ENCODE measurements at regions not wholly inside any gene's neighbourhood (a gene's known extent, or its start where the extent isn't known, plus 50 kb on each side); places are given as distances from the start of the nearest gene placed in this dataset.

DNA sequence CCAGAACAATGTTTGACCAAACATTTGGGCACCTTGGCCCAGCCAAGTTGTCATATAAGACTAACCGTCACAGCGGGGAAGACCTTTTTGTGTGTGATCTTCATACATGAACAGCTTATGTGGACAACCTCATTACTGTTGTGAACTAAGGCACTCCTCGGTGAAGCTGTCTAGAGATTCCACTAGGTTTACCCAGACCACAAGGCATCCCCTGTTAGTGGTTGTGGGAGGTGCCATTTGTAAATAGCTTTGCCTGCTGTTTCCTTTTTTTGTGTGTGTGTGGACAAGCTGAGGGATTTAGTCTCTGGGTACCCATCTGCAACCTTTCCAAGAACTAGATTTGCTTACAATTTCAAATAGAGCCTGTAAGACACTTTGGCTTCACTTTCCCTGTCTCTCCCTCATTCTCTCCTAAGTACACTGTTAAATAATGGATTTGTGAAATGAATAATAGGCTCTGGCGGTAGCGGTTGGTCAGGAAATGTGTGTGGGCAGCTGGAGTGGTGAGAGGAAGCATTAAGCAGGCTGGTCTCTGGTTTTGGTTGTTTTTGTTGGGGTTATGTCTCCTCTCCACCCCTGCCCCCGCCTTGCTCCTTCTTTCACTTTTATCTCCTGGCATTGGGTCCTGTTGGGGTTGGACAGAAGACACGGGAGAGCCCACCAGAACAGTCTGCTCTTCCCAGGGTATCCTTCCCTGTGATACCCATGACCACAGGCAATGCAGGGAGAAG lies 727.6 kb downstream of the VRK1 start:
- no peak for DNase-seq (ENCODE audit: low read depth)

DNA sequence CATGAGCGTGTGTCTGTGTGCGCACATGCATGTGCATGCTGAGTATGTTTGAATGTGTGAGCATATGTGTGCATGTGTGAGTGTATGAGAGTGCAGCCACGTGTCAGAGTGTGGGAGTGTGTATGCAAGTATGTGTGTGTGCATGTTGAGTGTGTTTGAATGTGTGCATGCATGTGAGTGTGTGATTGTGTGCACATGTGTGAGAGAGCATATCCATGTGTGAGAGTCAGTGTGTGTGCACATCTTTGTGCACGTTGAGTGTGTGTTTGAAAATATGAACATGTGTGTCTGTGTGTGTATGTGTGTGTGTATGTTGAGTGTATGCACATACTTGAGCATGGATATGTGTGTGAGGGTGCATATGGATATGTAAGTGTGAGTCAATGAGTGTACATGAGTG lies 730.8 kb downstream of the VRK1 start:
- no peak for DNase-seq (ENCODE audit: low read depth)

- DNase-seq (ENCODE audit: low read depth), result no peak
Measured at GRCh38 chr14:97532052-97532451, 734.9 kb downstream of the VRK1 start.

- DNase-seq (ENCODE audit: low read depth), result no peak
Measured at GRCh38 chr14:97536421-97536820, 739.2 kb downstream of the VRK1 start.

GRCh38 chr14:97538749-97539410 lies 741.7 kb downstream of the VRK1 start:
- no peak for DNase-seq (ENCODE audit: low read depth)

GRCh38 chr14:97539411-97539795 lies 742.2 kb downstream of the VRK1 start:
- DNase-seq (ENCODE audit: low read depth), result no peak

DNA sequence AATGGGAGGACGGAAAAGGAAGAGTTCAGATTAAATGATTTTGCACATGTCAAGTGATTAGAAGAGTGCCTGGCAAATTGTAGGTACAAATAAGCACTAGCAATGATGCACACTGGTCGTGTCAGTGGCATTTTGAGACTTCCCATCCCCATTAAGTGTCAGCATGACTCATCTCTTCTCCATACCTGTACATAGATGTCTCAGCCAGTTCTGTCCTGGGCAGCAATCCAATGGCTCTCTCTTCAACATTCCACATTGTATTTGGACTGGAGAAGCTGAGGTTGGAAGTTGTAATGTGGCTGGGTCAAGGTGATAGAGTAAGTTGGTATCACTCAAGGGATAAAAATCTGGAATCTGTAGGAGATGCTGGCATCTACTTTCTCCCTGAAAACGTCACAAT lies 742.7 kb downstream of the VRK1 start:
- DNase-seq (ENCODE audit: low read depth), result no peak

DNA sequence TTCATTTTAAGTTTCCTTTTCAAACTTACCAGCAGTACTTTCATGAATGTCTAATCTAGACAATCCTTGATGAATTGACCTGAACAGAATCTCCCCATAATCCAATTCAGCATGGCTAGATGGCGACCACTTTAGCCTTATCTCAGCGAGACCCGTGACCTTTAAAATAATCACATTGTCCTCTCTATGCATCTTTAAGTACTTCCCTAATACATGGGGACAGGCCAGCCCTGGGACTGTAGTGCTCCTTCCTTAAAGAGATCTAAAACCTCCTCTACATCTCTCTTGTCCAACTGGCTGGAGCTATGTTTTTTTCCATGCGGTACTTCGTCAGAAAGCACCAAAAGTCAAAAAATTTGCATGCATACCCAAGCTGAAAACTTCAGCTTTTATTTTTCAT lies 746.0 kb downstream of the VRK1 start:
- no peak for DNase-seq (ENCODE audit: low read depth)

DNA sequence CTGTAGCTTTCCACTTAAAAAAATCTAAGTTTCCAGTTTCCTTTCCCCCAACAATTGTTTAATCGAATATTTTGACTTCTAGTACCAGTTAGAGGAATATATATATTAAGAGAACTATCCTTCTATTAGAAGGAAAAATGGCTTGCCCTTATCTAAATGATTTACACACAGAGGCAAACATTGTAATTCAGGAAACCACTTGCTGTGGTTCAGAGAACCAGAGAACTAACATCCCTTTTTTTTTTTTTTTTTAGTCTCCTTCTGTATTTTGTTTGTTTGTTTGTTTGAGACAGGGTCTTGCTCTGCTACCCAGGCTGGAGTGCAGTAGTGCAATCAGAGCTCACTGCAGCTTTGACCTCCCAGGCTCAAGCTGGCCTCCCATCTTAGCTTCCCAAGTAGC lies 746.6 kb downstream of the VRK1 start:
- DNase-seq (ENCODE audit: low read depth), result no peak

DNA sequence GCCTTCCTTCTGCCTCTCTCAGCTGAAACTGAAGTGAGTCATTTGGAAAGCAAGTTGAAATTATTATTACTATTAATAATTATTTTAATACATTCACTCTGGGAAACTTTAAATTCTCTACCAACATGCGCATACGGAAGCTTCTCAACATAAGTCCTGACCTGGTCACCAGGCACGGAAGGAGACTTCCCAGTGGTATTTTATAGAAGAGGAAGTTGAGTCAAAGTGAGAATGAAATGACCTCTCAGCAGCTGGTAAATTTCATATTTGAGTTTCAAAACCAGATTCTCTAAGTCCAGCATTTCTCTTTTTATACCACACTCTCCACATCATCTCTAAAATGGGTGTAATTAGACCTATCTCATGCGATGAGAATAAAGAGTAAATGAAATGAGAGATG lies 747.4 kb downstream of the VRK1 start:
- DNase-seq (ENCODE audit: low read depth), result no peak

GRCh38 chr14:97546491-97547230 lies 749.5 kb downstream of the VRK1 start:
- DNase-seq (ENCODE audit: low read depth), result no peak

DNA sequence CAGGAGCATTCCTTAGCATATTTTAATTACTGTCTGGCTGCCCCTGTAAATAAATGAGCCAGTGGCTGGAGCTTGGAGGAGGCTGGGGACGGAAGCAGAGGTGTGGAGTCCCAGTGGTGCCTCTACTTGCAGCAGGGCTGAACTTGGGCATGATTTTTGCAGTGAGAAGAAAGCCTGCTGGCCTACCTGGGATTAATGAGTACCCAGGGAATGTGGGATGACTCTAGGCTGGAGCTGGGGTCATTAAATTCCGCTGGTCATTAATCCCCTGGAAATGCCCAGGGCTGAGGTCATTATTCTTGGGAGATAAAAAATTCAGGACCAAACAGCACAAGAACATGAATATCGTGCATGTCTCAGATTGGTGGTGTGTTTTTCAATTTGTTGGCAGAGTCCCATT lies 753.3 kb downstream of the VRK1 start:
- no peak for DNase-seq (ENCODE audit: low read depth)

DNA sequence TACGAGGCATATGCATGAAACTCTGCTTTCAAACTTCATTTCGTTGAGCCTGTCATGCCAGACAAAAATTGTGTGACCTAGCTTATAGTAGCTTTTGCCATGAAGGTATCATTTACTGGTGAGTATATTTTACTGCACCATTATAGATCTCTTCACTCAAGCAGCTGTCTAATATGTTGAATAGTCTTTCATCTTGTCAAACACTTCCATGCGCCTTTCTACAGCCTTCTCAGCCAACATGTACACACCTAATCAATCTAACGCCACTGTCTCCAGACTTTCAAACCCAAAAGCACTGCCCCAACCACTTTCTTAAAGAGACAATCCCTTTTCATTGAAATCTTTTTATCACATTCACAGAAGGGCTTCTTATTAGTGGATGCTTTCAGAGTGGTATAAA lies 757.4 kb downstream of the VRK1 start:
- no peak for DNase-seq (ENCODE audit: low read depth)

DNA sequence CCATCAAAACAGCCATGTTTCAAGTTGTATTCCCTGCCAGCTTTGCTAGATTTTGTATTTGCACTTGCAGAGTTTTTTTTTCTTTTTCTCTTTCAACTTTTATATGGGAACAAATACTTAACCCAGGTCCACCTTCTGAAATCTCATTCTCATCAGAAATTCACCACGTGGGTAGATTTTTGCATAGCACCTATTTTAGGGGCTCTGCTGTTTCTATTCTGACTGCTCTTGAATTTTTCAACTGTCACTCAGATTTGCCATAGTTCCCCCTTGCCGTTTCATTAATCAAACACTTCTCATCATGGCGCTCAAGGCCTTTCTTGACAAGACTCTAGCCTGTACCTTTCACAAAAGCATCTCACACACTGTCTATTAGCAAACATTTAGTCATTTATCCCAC lies 767.2 kb downstream of the VRK1 start:
- DNase-seq (ENCODE audit: low read depth), result no peak

DNA sequence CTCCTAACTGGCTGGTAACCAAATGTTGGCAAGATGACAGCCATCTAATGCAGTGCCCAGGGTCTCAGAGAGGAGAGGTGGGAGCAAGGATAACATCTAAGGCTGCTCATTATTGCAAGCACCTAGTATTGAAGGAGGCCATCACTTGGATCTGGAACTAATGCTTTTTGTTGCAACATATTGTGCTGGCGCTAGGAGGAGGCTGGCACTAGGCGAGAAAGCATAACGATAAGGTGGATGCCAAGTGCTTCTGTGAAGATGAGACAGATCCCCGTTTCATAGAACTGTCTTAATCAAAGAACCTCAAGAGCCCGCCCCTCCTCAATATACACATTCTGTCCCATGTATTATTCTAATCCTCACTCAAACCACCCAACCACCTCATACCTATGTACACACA lies 774.0 kb downstream of the VRK1 start:
- DNase-seq (ENCODE audit: low read depth), result no peak

DNA sequence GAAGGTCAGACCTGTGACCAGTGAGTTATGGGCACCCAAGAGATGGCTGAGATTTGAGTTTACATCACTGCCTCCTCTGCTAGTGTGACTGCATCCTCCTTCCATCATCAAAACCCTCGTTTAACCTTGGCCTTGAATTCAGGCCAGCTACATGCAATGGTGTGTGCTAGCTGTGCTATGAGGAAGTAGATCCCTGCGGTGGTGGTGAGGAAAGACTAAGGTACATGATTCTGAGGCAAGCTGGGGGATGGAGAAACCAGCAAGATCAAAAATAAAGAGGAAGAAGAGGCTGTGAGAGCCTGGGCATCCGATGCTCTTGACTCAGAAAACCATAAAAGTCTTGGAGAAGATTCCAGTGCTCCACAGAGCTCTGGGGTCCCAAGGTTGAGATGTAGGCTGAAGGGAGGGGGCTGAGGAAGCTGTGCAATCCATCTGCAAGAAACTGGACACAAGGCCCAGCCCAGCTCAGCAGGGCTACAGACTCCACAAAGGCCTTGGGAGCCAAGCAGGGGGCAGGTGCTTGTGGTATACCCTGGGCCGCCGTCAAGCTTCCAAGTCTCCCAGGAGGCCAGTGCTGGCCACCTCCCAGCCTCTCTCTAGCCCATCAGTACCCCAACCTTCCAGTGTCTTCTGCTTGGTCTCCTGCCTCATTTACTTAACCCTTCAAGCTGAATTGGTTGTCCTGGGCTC lies 774.8 kb downstream of the VRK1 start:
- DNase-seq (ENCODE audit: low read depth), result no peak

- DNase-seq (ENCODE audit: low read depth), result no peak
Measured at GRCh38 chr14:97572583-97573458, 775.6 kb downstream of the VRK1 start.

GRCh38 chr14:97575677-97576076 lies 778.5 kb downstream of the VRK1 start:
- DNase-seq (ENCODE audit: low read depth), result no peak

DNA sequence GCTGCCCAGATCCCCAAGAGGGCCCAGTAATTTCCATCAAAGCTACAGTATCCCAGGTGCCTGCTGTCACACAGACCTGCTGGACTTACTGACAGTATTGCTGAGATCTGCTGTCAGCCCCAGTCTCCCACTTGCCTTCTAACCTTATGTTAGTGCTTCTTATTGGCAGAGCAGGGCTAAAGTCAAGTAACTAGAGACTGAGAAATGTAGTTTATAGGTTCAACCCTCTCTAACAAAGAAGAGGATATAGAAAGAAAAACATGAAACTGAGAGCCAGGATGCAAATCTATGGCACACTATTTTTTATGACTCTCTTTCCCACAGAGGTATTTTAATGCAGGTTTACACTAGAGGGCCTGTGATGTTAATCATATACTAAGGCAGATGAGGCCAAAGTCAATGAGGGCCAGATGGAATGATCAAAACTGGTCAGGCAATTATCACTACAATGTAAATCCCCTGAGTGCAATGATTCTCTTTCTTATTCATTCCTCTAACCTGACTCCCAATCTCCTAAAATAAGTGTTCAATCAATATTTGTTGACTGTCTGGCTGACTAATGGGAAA lies 781.9 kb downstream of the VRK1 start:
- DNase-seq (ENCODE audit: low read depth), result no peak

DNA sequence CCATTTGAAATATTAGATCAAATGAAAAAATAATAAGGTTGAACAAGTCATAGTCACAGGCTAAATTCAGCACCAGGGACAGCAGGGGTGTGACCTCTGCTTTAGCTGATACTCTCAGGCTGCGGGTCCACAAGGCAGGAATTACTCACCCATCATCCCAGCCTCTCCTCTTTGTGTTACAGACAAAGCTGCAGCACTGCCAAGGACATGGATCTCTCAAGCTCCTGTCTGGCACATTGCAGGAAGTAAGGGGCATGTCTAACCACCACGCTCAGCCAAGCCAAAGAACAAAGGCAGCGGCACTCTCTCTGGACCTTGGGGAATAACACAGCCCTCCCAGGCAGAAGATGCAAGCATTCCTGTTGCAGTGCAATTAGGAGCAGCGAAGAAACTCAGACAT lies 783.8 kb downstream of the VRK1 start:
- DNase-seq (ENCODE audit: low read depth), result no peak

DNA sequence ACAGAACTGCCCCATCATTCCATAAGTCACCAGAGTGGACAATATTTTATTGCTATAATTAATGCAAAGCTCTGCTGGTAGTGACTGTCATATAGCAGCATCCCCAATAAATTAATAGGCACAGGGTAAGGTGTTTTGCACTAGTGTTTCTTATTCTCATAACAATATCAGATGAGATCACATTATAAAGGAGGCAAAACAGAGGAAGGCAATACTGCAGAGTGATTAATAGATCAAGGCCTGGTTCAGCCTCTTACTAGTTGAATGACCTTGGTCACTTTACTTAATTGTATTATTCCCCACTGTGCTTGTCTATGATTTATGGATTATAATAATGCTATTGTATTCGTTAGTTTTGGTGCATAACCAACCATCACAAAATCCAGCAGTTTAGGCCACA lies 784.8 kb downstream of the VRK1 start:
- no peak for DNase-seq (ENCODE audit: low read depth)

Data from HS-5 (cell line).